HG03159 (cell line): ENCODE measurements at regions not wholly inside any gene's neighbourhood (a gene's known extent, or its start where the extent isn't known, plus 50 kb on each side); places are given as distances from the start of the nearest gene placed in this dataset.

Experiments
- ATAC-seq: cut with Tn5 transposase; IDR thresholded peaks from one replicate; pipeline ENCODE4 v1.9.1; 2021; ENCODE audit warnings: mild to moderate bottlenecking, moderate library complexity; ENCODE audit not compliant: unreplicated experiment

DNA sequence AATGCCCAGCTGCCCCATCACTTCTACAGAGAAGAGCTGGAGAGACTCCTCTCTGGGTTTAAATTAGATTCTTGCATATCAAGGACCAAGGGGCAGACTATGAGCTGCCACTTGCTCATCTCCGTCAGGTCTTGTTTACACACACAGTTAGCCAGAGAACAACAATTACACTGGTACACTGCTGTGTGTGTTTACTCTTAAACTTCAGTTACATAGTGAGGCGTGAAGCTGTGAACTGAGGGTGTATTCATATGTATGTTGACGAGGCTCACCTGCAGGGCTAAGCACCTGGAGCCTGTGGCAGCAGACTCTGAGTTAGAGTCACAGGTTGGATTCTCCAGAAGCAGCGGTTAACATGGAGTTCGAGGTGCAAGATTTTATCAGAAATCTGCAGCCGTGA, 155.4 kb upstream of the ANKH start:
- no peak for ATAC-seq

GRCh38 chr5:15026011-15026893, 154.7 kb upstream of the ANKH start:
- ATAC-seq = no peak

- ATAC-seq = no peak
Measured at GRCh38 chr5:15023846-15024245, 152.3 kb upstream of the ANKH start.

GRCh38 chr5:15023266-15023665, 151.7 kb upstream of the ANKH start:
- ATAC-seq = no peak

- ATAC-seq = no peak
Measured at GRCh38 chr5:15021266-15022046, 149.9 kb upstream of the ANKH start.

GRCh38 chr5:15020736-15021135, 149.2 kb upstream of the ANKH start:
- ATAC-seq = no peak

DNA sequence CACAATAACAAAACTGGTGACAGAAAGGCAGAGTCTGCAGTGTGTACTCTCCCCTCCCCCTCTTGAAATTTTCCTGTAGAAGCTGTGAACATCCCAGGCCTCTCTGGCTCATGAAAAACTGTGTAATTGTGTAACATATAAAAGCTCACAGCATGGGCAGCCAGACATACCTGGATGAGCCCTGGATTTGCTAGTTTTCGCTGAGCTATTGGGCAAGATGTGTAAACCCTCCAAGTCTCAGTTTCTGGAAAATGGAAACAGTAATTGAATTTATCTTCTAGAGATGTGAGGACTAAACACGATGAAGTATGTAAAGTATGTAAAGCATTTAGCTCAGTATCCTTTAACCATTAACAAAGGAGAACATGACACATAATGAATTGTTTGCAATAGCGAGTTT, 143.2 kb upstream of the ANKH start:
- ATAC-seq = no peak

- ATAC-seq = peak; percentile 65
Measured at GRCh38 chr5:15013654-15014463, 142.3 kb upstream of the ANKH start.

- no peak for ATAC-seq
Measured at GRCh38 chr5:15012061-15012460, 140.5 kb upstream of the ANKH start.

DNA sequence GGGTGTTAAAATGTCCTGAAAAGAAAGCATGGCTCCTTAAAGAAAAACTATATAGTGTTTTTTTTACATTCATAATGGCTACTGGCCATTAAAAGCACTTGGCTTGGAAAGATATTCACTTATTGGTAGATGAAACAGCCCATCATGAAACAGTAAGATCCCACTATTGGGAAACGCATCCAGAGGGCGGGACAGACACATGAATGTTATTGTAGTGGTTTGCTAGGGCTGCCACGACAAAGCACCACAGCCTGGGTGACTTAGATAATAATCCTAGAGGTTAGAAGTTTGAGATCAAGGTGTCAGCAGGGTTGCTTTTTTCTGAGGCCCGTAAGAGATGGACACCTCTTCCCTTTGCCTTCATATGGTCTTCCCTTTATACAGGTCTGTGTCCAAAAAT, 139.4 kb upstream of the ANKH start:
- ATAC-seq = no peak

GRCh38 chr5:15009420-15009819, 137.8 kb upstream of the ANKH start:
- ATAC-seq = no peak

GRCh38 chr5:15008921-15009320, 137.3 kb upstream of the ANKH start:
- no peak for ATAC-seq

- ATAC-seq = no peak
Measured at GRCh38 chr5:15008476-15008875, 136.9 kb upstream of the ANKH start.

GRCh38 chr5:15007646-15008045, 136.1 kb upstream of the ANKH start:
- no peak for ATAC-seq

DNA sequence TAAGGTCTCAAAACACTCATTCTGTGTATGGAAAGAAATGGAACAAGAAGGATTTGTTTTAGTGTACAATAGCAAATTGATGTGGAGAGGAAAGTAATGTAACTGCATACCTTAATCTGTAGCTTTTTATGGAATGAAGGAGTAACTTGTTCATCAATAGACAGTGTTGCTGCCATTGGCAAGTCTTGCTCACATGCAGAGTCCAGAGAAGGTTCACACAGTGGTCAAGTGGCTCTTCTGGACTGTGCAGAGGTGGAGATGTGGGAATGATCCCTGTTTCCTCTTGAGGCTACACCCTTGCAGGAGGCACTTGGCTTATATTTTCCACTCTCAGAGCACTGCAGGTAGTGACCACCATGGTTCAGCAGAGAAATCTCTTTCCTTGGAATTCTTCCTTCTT, 132.9 kb upstream of the ANKH start:
- ATAC-seq = no peak

GRCh38 chr5:15003511-15003920, 131.9 kb upstream of the ANKH start:
- ATAC-seq = peak; percentile 89

DNA sequence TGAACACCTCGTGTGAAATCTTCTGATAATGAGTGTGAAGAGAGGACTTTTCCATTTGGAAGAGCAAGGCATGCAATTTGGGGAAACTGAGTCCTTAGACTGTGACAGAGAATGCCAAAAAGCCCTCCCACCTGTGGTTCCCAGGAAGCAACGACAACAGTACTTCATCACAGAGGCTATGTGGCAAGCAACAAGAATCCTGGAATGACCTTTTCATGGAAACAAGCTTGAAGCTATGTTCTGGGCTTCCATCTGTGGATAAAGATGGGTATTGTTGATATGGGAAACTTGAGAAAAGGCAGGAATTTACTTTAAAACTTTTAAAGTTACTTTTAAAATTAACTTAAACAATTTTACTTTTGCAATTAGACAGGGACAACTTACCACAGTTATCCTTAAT, 131.2 kb upstream of the ANKH start:
- ATAC-seq = no peak

GRCh38 chr5:15002173-15002572, 130.6 kb upstream of the ANKH start:
- ATAC-seq = no peak

DNA sequence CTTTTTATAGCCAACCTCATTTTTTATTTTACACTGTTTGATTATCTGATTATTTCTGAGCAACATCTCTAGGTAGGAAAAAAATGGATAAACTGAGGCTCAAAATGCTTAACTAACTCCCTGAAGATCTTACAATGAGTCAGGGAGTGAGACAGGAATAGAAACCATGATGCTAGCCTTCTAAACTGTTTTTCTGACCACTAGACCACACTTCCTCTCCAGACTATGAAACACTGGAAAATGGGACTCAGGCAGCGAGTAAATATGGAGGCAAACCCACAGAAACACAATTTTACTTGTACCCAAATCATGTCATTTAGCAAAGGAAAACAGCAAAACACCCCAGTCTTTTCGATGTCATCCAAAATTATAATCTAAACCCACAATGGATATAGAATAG, 129.9 kb upstream of the ANKH start:
- ATAC-seq = no peak

GRCh38 chr5:14998491-14998890, 126.9 kb upstream of the ANKH start:
- no peak for ATAC-seq

DNA sequence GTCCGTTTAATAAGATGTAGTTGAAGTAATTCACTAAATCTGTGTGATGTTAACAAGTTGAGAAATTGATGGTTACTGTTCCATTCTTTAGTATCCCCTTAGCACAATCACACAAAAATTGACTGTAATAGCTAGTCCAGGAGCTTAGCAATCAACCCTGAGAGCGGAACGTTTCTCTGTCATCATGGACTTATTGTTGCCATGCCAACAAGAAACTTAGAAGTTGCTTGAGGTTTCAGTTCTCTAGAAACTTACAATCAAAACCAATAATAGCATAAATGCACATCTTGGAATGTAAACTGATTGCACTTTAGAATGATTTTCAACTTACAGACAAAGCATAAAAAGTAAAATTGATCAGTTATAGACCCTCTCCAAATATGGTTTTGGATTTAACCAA, 125.4 kb upstream of the ANKH start:
- ATAC-seq = peak; percentile 89
